Coronary artery (tissue), 2 donors: ENCODE measurements at regions not wholly inside any gene's neighbourhood (a gene's known extent, or its start where the extent isn't known, plus 50 kb on each side); places are given as distances from the start of the nearest gene placed in this dataset.

Experiments
- DNase-seq: peaks from one replicate; pipeline ENCODE4 v3.0.0-alpha.2; 2017; ENCODE audit warnings: low spot score
- H3K27ac ChIP-seq, 2 donors: fragments of 200-600 bp; sonication (generic); one replicate each; pipeline ENCODE4 v1.5.1; 2016 to 2019
- H3K4me3 ChIP-seq: fragments of 200-600 bp; sonication (generic); 2 replicates; pipeline ENCODE4 v1.5.1; 2016; ENCODE audit warnings: mild to moderate bottlenecking, moderate library complexity
- TF ChIP-seq, protein P1 (sequence below): fragments of 200-600 bp; sonication (generic); IDR thresholded peaks from one replicate; pipeline ENCODE4 v1.5.1; 2019; ENCODE audit warnings: antibody characterized with exemption

DNA sequence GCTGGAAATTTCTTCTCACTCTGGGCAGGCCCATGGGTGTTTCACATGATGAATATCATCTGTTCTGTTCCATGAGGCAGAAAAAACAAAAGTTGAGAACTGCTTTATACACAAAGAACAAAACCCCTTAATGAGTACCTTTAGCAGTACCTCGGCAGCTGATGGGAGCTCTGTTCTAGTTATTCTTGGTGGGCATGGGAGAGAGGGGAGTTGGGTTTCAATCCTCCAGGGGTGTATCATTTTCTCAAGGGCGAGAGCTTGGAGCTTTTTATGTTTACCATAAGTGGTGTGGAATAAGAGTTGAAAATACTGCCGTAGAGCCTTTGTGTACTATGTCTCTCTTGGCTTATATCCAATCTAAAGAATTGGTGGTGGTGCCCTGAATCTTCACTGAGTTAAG, 103.3 kb upstream of the ZNF608 start:
- H3K4me3 ChIP-seq: no peak overlapping the region
- no peak for DNase-seq
- H3K27ac ChIP-seq: no peak overlapping the region
- TF ChIP-seq, protein P1, sequence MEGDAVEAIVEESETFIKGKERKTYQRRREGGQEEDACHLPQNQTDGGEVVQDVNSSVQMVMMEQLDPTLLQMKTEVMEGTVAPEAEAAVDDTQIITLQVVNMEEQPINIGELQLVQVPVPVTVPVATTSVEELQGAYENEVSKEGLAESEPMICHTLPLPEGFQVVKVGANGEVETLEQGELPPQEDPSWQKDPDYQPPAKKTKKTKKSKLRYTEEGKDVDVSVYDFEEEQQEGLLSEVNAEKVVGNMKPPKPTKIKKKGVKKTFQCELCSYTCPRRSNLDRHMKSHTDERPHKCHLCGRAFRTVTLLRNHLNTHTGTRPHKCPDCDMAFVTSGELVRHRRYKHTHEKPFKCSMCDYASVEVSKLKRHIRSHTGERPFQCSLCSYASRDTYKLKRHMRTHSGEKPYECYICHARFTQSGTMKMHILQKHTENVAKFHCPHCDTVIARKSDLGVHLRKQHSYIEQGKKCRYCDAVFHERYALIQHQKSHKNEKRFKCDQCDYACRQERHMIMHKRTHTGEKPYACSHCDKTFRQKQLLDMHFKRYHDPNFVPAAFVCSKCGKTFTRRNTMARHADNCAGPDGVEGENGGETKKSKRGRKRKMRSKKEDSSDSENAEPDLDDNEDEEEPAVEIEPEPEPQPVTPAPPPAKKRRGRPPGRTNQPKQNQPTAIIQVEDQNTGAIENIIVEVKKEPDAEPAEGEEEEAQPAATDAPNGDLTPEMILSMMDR: no peak

DNA sequence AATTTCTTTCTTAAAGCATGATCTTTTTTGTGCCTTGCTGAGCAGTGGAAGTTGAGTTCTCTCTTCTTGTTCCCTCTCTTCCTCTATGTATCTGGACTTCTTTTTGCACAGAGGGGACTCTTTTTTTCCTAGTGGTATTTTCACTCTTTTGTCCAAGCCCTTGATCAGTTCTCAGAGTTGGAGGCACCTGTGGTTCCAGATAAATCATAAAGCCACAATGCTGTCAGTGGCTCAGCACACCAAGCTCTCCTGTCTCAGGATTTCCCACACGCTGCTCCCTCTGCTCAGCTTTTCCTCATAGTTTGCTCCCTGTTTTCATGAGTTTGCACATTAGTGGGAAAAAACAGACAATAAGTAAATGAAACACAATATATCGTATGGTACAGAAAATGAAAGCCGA, 110.3 kb upstream of the ZNF608 start:
- TF ChIP-seq, protein P1: no peak
- H3K27ac ChIP-seq: no peak overlapping the region
- no peak for DNase-seq
- no peak overlapping the region for H3K4me3 ChIP-seq

DNA sequence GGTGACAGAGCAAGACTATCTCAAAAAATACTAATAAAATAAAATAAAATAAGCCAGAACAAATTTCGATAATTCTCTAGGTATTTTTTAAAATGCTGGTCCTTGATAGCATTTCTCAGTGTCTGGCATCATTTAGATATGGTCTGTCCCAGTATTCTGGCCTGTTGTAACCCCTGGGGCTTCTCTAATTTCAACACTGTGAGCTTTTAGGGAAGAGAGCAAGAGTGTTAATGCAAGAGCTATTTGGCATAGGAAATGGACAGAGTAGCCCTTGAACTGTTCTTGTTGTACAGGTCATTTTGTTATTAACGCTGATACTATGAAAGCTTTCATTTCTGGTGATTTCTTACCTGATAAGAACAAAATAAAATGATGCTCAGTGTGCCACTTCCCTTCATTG, 112.2 kb upstream of the ZNF608 start:
- TF ChIP-seq, protein P1: no peak
- H3K4me3 ChIP-seq: no peak overlapping the region

DNA sequence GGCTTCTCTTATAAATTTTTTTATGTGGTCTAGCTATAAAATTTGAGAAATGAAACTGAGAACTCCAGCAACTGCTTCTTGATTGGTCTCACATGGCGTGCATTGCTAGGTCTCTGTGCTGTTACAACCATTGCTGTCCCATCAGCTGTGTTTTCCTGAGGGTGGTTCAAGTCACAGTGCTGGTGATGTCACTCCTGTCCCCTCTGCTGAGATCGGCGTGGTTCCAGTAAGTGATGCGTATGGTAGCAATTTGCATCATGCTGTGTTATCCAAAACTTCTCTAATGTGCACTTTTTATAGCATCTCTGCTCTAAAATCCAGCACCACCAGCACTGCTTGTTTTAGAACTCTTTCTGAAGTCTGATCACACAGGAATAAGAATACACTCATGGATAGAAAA, 112.6 kb upstream of the ZNF608 start:
- DNase-seq: no peak
- H3K4me3 ChIP-seq: no peak overlapping the region
- TF ChIP-seq, protein P1: no peak
- no peak overlapping the region for H3K27ac ChIP-seq

More for the DNA sequence above, 112.2 kb upstream of the ZNF608 start:
- H3K27ac ChIP-seq: no peak overlapping the region
- no peak for DNase-seq

DNA sequence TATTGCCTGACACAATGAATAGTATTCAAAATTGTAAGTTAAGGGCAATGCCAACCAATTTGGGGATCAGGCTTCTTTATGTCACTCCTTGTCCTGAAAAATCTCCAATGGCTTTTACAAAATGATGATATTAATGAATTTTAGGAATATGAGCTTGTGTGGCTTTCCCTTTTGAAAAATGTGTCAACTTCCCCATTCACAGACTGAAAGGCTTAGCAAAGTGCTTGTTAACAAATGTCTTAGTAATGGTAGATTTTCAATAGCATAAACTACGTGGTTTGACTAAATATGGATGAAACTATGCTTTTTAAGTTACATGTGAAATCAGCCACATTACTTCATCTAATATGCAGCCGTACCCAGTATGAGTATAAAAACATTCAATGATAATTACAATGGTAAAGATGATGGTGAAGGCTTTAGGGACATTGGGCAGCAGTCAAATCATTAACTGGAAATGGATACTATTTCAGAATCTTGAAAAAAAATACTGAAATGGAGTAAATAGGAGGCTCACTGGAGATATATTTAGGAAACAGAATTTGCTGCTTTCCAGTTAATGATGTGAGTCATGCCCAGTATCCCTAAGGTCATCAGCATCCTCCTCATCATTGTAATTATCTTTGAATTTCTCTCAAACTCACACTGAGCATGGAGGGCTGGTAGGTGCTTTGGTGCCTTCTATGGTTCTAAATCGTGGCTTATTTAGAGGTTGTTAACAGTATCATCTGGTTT, 113.3 kb upstream of the ZNF608 start:
- no peak for DNase-seq
- H3K4me3 ChIP-seq: no peak overlapping the region
- H3K27ac ChIP-seq: no peak overlapping the region
- TF ChIP-seq, protein P1: no peak

DNA sequence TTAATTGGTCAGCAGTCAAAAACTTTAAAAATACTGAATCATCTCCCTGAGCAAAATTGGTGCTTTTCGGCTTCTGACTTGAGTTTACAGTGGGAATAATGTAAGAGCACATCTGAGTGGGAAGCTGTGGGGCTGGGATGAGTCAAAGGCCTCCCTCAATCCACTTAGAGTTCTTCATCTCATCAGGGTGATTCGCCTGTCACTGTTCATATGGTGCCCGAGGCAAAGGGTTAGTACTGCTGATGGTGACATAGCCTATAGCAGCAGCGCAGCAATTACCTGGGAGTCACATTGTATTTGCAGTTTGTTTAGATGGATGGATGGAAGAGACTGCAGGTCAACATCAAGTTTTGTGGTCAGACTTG, 113.8 kb upstream of the ZNF608 start:
- no peak for DNase-seq
- TF ChIP-seq, protein P1: no peak

DNA sequence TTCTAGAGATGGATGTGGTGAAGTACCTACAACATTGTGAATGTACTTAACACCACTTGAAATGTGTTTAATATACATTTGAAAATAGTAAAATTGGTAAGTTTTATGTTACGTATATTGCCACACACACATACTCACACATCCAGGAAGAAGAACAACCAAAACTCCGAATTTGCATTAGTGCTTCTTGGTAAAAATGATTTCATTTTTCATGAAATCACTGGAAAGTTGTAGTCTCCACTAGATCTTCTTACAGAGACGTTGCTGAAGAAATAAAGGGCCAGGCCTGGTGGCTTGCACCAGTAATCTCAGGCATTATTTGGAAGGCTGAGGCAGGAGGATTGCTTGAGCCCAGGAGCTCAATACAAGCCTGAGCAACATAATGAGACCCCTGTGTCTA, 118.6 kb upstream of the ZNF608 start:
- H3K4me3 ChIP-seq: no peak overlapping the region
- H3K27ac ChIP-seq: no peak overlapping the region
- TF ChIP-seq, protein P1: no peak
- no peak for DNase-seq

More for the DNA sequence above, 113.8 kb upstream of the ZNF608 start:
- Histone ChIP-seq H3K4me3 (no peak overlapping the region), H3K27ac (no peak overlapping the region)
